H9 (cell line): ENCODE measurements at regions not wholly inside any gene's neighbourhood (a gene's known extent, or its start where the extent isn't known, plus 50 kb on each side); places are given as distances from the start of the nearest gene placed in this dataset.

Source experiments
- DNase-seq: peaks from one replicate; pipeline ENCODE4 v3.0.0-alpha.2; 2017
- H2AFZ ChIP-seq: one replicate; pipeline ENCODE4 v1.6.1; 2013; ENCODE audit warnings: mild to moderate bottlenecking, low read length, control low read depth, moderate library complexity
- H2AK5ac ChIP-seq: 2 replicates; pipeline ENCODE4 v1.6.1; 2013; ENCODE audit warnings: low read length, control low read depth, mixed read lengths; ENCODE audit not compliant: insufficient read length
- H2BK120ac ChIP-seq: one replicate; pipeline ENCODE4 v1.6.1; 2013; ENCODE audit warnings: low read depth, mild to moderate bottlenecking, low read length, control low read depth, inconsistent platforms; ENCODE audit not compliant: poor library complexity, severe bottlenecking
- H2BK12ac ChIP-seq: 2 replicates; pipeline ENCODE4 v1.6.1; 2013; ENCODE audit warnings: low read length, control low read depth, mixed read lengths, low read depth; ENCODE audit not compliant: insufficient read length
- H2BK15ac ChIP-seq: 2 replicates; pipeline ENCODE4 v1.6.1; 2013; ENCODE audit warnings: low read depth, low read length, control low read depth
- H2BK20ac ChIP-seq: one replicate; pipeline ENCODE4 v1.6.1; 2013; ENCODE audit warnings: low read depth, mild to moderate bottlenecking, low read length, control low read depth, inconsistent platforms; ENCODE audit not compliant: poor library complexity, severe bottlenecking
- H2BK5ac ChIP-seq: 2 replicates; pipeline ENCODE4 v1.6.1; 2013; ENCODE audit warnings: low read length, control low read depth, mixed read lengths; ENCODE audit not compliant: insufficient read length
- H3K14ac ChIP-seq: 2 replicates; pipeline ENCODE4 v1.6.1; 2013; ENCODE audit warnings: low read length, control low read depth; ENCODE audit not compliant: insufficient read depth
- H3K18ac ChIP-seq: 2 replicates; pipeline ENCODE4 v1.6.1; 2013; ENCODE audit warnings: low read depth, mild to moderate bottlenecking, mixed read lengths, low read length, control low read depth; ENCODE audit not compliant: insufficient read length
- H3K23ac ChIP-seq: 2 replicates; pipeline ENCODE4 v1.6.1; 2013; ENCODE audit warnings: low read length, control low read depth, mixed read lengths, low read depth; ENCODE audit not compliant: insufficient read length
- H3K23me2 ChIP-seq: 2 replicates; pipeline ENCODE4 v1.6.1; 2013; ENCODE audit warnings: low read depth, mild to moderate bottlenecking, mixed read lengths, low read length, control low read depth; ENCODE audit not compliant: insufficient read length, poor library complexity, severe bottlenecking
- H3K27ac ChIP-seq: 2 replicates; pipeline ENCODE4 v1.5.1; 2013; ENCODE audit warnings: low read length, control low read depth, mixed read lengths, low read depth; ENCODE audit not compliant: insufficient read length
- H3K27me3 ChIP-seq: 2 replicates; pipeline ENCODE4 v1.6.1; 2013; ENCODE audit warnings: low read length, control low read depth, inconsistent platforms; ENCODE audit not compliant: insufficient read depth
- H3K4ac ChIP-seq: 2 replicates; pipeline ENCODE4 v1.6.1; 2013; ENCODE audit warnings: low read depth, mild to moderate bottlenecking, control low read depth, inconsistent platforms, low read length, moderate library complexity
- H3K4me1 ChIP-seq: 2 replicates; pipeline ENCODE4 v1.6.1; 2013; ENCODE audit warnings: low read length, control low read depth, inconsistent platforms; ENCODE audit not compliant: insufficient read depth
- H3K4me2 ChIP-seq: 2 replicates; pipeline ENCODE4 v1.6.1; 2013; ENCODE audit warnings: low read length, control low read depth, mixed read lengths; ENCODE audit not compliant: insufficient read length, insufficient read depth
- H3K56ac ChIP-seq: 2 replicates; pipeline ENCODE4 v1.6.1; 2013; ENCODE audit warnings: low read depth, mild to moderate bottlenecking, mixed read lengths, low read length, control low read depth; ENCODE audit not compliant: insufficient read length
- H3K79me1 ChIP-seq: 2 replicates; pipeline ENCODE4 v1.6.1; 2013; ENCODE audit warnings: low read depth, mild to moderate bottlenecking, moderate library complexity, low read length, control low read depth, inconsistent platforms; ENCODE audit not compliant: insufficient read depth, poor library complexity, severe bottlenecking
- H3K79me2 ChIP-seq: 2 replicates; pipeline ENCODE4 v1.6.1; 2013; ENCODE audit warnings: low read length, control low read depth, inconsistent platforms; ENCODE audit not compliant: insufficient read depth
- H3K9ac ChIP-seq: 2 replicates; pipeline ENCODE4 v1.6.1; 2013; ENCODE audit warnings: low read length, control low read depth, mixed read lengths; ENCODE audit not compliant: insufficient read length; ENCODE audit errors: extremely low read depth
- H3K9me3 ChIP-seq: one replicate; pipeline ENCODE4 v1.6.1; 2013; ENCODE audit warnings: low read depth, low read length, inconsistent platforms; ENCODE audit not compliant: control insufficient read depth
- H3T11ph ChIP-seq: one replicate; pipeline ENCODE4 v1.6.1; 2013; ENCODE audit warnings: mild to moderate bottlenecking, low read length, control low read depth, inconsistent platforms
- H4K20me1 ChIP-seq: one replicate; pipeline ENCODE4 v1.6.1; 2013; ENCODE audit not compliant: control insufficient read depth, insufficient read length, insufficient read depth
- H4K5ac ChIP-seq: 2 replicates; pipeline ENCODE4 v1.6.1; 2013; ENCODE audit warnings: low read depth, mild to moderate bottlenecking, mixed read lengths, low read length, control low read depth; ENCODE audit not compliant: insufficient read length
- H4K8ac ChIP-seq: replicated peaks from 2 replicates; pipeline ENCODE4 v1.6.1; 2013; ENCODE audit warnings: low read length, control low read depth, mixed read lengths, low read depth; ENCODE audit not compliant: insufficient read length
- H4K91ac ChIP-seq: 2 replicates; pipeline ENCODE4 v1.6.1; 2013; ENCODE audit warnings: low read depth, mild to moderate bottlenecking, moderate library complexity, mixed read lengths, low read length, control low read depth; ENCODE audit not compliant: insufficient read length
- H3K27ac Mint-ChIP-seq, 3 experiments: 2 replicates in 2 of 3; 3 replicates in 1 of 3; pipeline ENCODE4 v1.8.0; 2020 to 2021; ENCODE audit warnings: mixed read lengths in 3 of 3, mild to moderate bottlenecking in 1 of 3, moderate library complexity in 1 of 3
- H3K27me3 Mint-ChIP-seq: 2 replicates; pipeline ENCODE4 v1.8.0; 2021; ENCODE audit warnings: low read depth, mild to moderate bottlenecking, moderate library complexity, mixed read lengths
- H3K36me3 Mint-ChIP-seq, 3 experiments: 2 replicates in 2 of 3; 3 replicates in 1 of 3; pipeline ENCODE4 v1.8.0; 2020 to 2021; ENCODE audit warnings: low read depth in 3 of 3, mixed read lengths in 3 of 3; ENCODE audit not compliant: insufficient read depth in 1 of 3
- H3K4me1 Mint-ChIP-seq, 2 experiments: 2 replicates each; pipeline ENCODE4 v1.8.0; 2020; ENCODE audit warnings: mixed read lengths in 2 of 2
- H3K4me3 Mint-ChIP-seq, 2 experiments: 2 replicates in 1 of 2; 3 replicates in 1 of 2; pipeline ENCODE4 v1.8.0; 2020 to 2021; ENCODE audit warnings: mild to moderate bottlenecking in 2 of 2, mixed read lengths in 2 of 2, moderate library complexity in 1 of 2
- H3K9me3 Mint-ChIP-seq, 2 experiments: 2 replicates in 1 of 2; 3 replicates in 1 of 2; pipeline ENCODE4 v1.8.0; 2020; ENCODE audit warnings: mild to moderate bottlenecking in 2 of 2, mixed read lengths in 2 of 2, moderate library complexity in 1 of 2
- CTCF ChIP-seq: fragments of 200-600 bp; sonication (generic); conservative IDR thresholded peaks from 3 replicates; pipeline ENCODE4 v1.8.0; 2021; ENCODE audit warnings: antibody characterized with exemption, mild to moderate bottlenecking
- WGBS: extraction: QIAGEN DNeasy Blood & Tissue Kit; methylation state at CpG from one replicate; pipeline ENCODE4 v1.1.7; 2013; ENCODE audit warnings: missing lambda C conversion rate, low lambda C conversion rate, mixed read lengths; ENCODE audit not compliant: insufficient read length; ENCODE audit errors: extremely low coverage; 5-methylcytosine and 5-hydroxymethylcytosine counted together

GRCh38 chr13:72139192-72139591 lies 272.2 kb upstream of the DACH1 start:
- no peak for TF ChIP-seq CTCF
- no peak overlapping the region for H3K4me3 Mint-ChIP-seq
- H3K23ac ChIP-seq = no peak overlapping the region
- no peaks in the 10 kb centered on the region for H3K27me3 ChIP-seq
- H4K8ac ChIP-seq = no peak overlapping the region
- H3K4me1 ChIP-seq = no peaks in the 10 kb centered on the region; the same call in 1 of the 2 replicates
- no peak overlapping the region for H3K56ac ChIP-seq
- no peak overlapping the region for H3K4ac ChIP-seq
- H3K23me2 ChIP-seq = no peaks in the 10 kb centered on the region
- H4K20me1 ChIP-seq = no peaks in the 10 kb centered on the region
- H3K79me1 ChIP-seq = no peaks in the 10 kb centered on the region
- no peak for DNase-seq
- H2BK20ac ChIP-seq = no peak overlapping the region
- no peak overlapping the region for H3K4me2 ChIP-seq
- no peak overlapping the region for H2BK120ac ChIP-seq
- no peak overlapping the region for H3K27ac Mint-ChIP-seq
- H3K79me2 ChIP-seq = no peaks in the 10 kb centered on the region
- no peak overlapping the region for H4K5ac ChIP-seq
- H3T11ph ChIP-seq = no peak overlapping the region
- peaks cover 8 to 13% of the 10 kb centered on the region in 2 experiments for H3K4me1 Mint-ChIP-seq
- no peak overlapping the region for H3K27ac ChIP-seq
- H3K9ac ChIP-seq = no peak overlapping the region
- H2BK15ac ChIP-seq = no peak overlapping the region
- no peak overlapping the region for H3K14ac ChIP-seq
- H3K27me3 Mint-ChIP-seq = no peaks in the 10 kb centered on the region; the same call in 1 of the 2 replicates
- no peak overlapping the region for H2AK5ac ChIP-seq
- H2AFZ ChIP-seq = no peak overlapping the region
- H2BK5ac ChIP-seq = no peak overlapping the region
- no peak overlapping the region for H3K18ac ChIP-seq
- no peak overlapping the region for H2BK12ac ChIP-seq
- H3K9me3 ChIP-seq = no peaks in the 10 kb centered on the region
- H4K91ac ChIP-seq = no peak overlapping the region
- H3K9me3 Mint-ChIP-seq = no peaks in the 10 kb centered on the region
- no peaks in the 10 kb centered on the region for H3K36me3 Mint-ChIP-seq
- WGBS = no CpG with 5 or more reads among the region's 1 CpG
